HL-60 (cell line): ENCODE measurements at regions not wholly inside any gene's neighbourhood (a gene's known extent, or its start where the extent isn't known, plus 50 kb on each side); places are given as distances from the start of the nearest gene placed in this dataset.

ENCODE experiments used
- GABPA ChIP-seq: IDR thresholded peaks from 2 replicates; pipeline ENCODE4 v1.6.1; 2012; ENCODE audit warnings: low read depth
- POLR2AphosphoS5 ChIP-seq: IDR thresholded peaks from 2 replicates; pipeline ENCODE4 v1.6.1; 2012; ENCODE audit warnings: low read depth
- REST ChIP-seq: IDR thresholded peaks from 2 replicates; pipeline ENCODE4 v1.6.1; 2012; ENCODE audit warnings: low read depth; ENCODE audit not compliant: insufficient replicate concordance
- SPI1 ChIP-seq: IDR thresholded peaks from 2 replicates; pipeline ENCODE4 v1.6.1; 2012; ENCODE audit warnings: low read depth, mild to moderate bottlenecking, borderline replicate concordance
- TF ChIP-seq, protein P1 (sequence below): IDR thresholded peaks from one replicate; pipeline ENCODE4 v1.5.1; 2011; ENCODE audit warnings: low read length, control low read depth, inconsistent platforms; ENCODE audit not compliant: insufficient read depth

- TF ChIP-seq, protein P1, sequence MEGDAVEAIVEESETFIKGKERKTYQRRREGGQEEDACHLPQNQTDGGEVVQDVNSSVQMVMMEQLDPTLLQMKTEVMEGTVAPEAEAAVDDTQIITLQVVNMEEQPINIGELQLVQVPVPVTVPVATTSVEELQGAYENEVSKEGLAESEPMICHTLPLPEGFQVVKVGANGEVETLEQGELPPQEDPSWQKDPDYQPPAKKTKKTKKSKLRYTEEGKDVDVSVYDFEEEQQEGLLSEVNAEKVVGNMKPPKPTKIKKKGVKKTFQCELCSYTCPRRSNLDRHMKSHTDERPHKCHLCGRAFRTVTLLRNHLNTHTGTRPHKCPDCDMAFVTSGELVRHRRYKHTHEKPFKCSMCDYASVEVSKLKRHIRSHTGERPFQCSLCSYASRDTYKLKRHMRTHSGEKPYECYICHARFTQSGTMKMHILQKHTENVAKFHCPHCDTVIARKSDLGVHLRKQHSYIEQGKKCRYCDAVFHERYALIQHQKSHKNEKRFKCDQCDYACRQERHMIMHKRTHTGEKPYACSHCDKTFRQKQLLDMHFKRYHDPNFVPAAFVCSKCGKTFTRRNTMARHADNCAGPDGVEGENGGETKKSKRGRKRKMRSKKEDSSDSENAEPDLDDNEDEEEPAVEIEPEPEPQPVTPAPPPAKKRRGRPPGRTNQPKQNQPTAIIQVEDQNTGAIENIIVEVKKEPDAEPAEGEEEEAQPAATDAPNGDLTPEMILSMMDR = no peak
- TF ChIP-seq POLR2AphosphoS5 (no peak), REST (no peak), GABPA (no peak), SPI1 (no peak)
These were observed 53.4 kb downstream of the RBFOX3 start for GRCh38 chr17:79557276-79558090.
